ENCODE measurements at regions not wholly inside any gene's neighbourhood (a gene's known extent, or its start where the extent isn't known, plus 50 kb on each side); places are given as distances from the start of the nearest gene placed in this dataset.

GRCh38 chr18:25463726-25464125, 111.8 kb upstream of the ZNF521 start:
- no peak for TF ChIP-seq CTCF (IDR thresholded peaks at IDR 0.05)

- no peak for TF ChIP-seq CTCF (IDR thresholded peaks at IDR 0.05)
Observed at GRCh38 chr18:25459814-25460213, 107.8 kb upstream of the ZNF521 start.

- TF ChIP-seq CTCF (IDR thresholded peaks at IDR 0.05): no peak
Observed at GRCh38 chr18:25457601-25458000, 105.6 kb upstream of the ZNF521 start.

- no peak for TF ChIP-seq CTCF (IDR thresholded peaks at IDR 0.05)
Observed at GRCh38 chr18:25457126-25457525, 105.2 kb upstream of the ZNF521 start.

- TF ChIP-seq CTCF (IDR thresholded peaks at IDR 0.05): no peak
Observed at GRCh38 chr18:25456334-25457010, 104.5 kb upstream of the ZNF521 start.

- no peak for TF ChIP-seq CTCF (IDR thresholded peaks at IDR 0.05)
Observed at GRCh38 chr18:25455646-25456045, 103.7 kb upstream of the ZNF521 start.

GRCh38 chr18:25455159-25455558, 103.2 kb upstream of the ZNF521 start:
- no peak for TF ChIP-seq CTCF (IDR thresholded peaks at IDR 0.05)

- no peak for TF ChIP-seq CTCF (IDR thresholded peaks at IDR 0.05)
Observed at GRCh38 chr18:25454730-25455129, 102.8 kb upstream of the ZNF521 start.
